ENCODE measurements at regions not wholly inside any gene's neighbourhood (a gene's known extent, or its start where the extent isn't known, plus 50 kb on each side); places are given as distances from the start of the nearest gene placed in this dataset.

DNA sequence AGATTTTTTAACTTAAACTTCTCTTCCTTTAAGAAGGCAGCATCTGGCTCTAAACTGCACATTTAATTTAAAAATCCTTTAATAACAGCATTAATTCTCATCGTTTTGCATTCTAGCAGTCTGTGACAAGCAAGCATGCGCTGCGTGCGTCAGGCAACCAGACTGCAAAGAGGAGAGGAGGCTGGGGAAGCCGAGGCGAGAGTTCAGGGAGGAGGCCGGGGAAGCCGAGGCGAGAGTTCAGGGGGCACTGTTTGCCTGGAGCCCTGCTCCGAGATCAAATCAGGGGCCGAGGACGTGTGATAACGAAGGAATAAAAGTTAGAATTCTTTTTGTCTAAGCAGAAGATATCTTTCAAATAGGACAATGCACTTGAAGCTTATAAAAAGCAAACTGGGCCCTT is 435.7 kb downstream of the EFNB2 start:
- Mint-ChIP-seq H3K4me3 (peak overlapping the region; percentile 24; the same call in 2 of the 3 replicates), H3K27me3 (ENCODE audit: insufficient read depth, low read depth, poor library complexity) (peaks cover 5% of the 10 kb centered on the region), H3K4me1 (peaks cover 45% of the 10 kb centered on the region), H3K36me3 (ENCODE audit: low read depth) (peaks cover 4% of the 10 kb centered on the region; the same call in 1 of the 3 replicates), H3K27ac (peak overlapping the region; percentile 88), H3K9me3 (no peaks in the 10 kb centered on the region; the same call in 2 of the 3 replicates)
- H3K9me2 ChIP-seq (ENCODE audit: insufficient read depth) = no peaks in the 10 kb centered on the region; the same call in 1 of the 2 replicates
- TF ChIP-seq, protein P1, sequence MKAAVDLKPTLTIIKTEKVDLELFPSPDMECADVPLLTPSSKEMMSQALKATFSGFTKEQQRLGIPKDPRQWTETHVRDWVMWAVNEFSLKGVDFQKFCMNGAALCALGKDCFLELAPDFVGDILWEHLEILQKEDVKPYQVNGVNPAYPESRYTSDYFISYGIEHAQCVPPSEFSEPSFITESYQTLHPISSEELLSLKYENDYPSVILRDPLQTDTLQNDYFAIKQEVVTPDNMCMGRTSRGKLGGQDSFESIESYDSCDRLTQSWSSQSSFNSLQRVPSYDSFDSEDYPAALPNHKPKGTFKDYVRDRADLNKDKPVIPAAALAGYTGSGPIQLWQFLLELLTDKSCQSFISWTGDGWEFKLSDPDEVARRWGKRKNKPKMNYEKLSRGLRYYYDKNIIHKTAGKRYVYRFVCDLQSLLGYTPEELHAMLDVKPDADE (IDR thresholded peaks at IDR 0.05) = no peak
- TF ChIP-seq ZNF114 (CRISPR knock-in tag; IDR thresholded peaks at IDR 0.05) (no peak), ZNF331 (CRISPR knock-in tag; IDR thresholded peaks at IDR 0.05; ENCODE audit: low read depth) (no peak), CTCF (conservative IDR thresholded peaks at IDR 0.05; ENCODE audit: low read depth in 2 of 2) (no peak), ZNF462 (CRISPR knock-in tag; IDR thresholded peaks at IDR 0.05) (no peak), CREB1 (CRISPR knock-in tag; IDR thresholded peaks at IDR 0.05; ENCODE audit: low read depth) (no peak), NANOG (IDR thresholded peaks at IDR 0.05; ENCODE audit: borderline replicate concordance) (no peak), EZH2 (IDR thresholded peaks at IDR 0.05; ENCODE audit: low read depth, unreplicated experiment) (no peak), JUNB (IDR thresholded peaks at IDR 0.05; ENCODE audit: unreplicated experiment) (no peak), STAT1 (IDR thresholded peaks at IDR 0.05; ENCODE audit: unreplicated experiment) (no peak), EZH2phosphoT487 (IDR thresholded peaks at IDR 0.05; ENCODE audit: unreplicated experiment) (no peak), POLR2AphosphoS5 (IDR thresholded peaks at IDR 0.05; ENCODE audit: low read depth) (no peak)
- TF ChIP-seq, protein P2, sequence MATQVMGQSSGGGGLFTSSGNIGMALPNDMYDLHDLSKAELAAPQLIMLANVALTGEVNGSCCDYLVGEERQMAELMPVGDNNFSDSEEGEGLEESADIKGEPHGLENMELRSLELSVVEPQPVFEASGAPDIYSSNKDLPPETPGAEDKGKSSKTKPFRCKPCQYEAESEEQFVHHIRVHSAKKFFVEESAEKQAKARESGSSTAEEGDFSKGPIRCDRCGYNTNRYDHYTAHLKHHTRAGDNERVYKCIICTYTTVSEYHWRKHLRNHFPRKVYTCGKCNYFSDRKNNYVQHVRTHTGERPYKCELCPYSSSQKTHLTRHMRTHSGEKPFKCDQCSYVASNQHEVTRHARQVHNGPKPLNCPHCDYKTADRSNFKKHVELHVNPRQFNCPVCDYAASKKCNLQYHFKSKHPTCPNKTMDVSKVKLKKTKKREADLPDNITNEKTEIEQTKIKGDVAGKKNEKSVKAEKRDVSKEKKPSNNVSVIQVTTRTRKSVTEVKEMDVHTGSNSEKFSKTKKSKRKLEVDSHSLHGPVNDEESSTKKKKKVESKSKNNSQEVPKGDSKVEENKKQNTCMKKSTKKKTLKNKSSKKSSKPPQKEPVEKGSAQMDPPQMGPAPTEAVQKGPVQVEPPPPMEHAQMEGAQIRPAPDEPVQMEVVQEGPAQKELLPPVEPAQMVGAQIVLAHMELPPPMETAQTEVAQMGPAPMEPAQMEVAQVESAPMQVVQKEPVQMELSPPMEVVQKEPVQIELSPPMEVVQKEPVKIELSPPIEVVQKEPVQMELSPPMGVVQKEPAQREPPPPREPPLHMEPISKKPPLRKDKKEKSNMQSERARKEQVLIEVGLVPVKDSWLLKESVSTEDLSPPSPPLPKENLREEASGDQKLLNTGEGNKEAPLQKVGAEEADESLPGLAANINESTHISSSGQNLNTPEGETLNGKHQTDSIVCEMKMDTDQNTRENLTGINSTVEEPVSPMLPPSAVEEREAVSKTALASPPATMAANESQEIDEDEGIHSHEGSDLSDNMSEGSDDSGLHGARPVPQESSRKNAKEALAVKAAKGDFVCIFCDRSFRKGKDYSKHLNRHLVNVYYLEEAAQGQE (IDR thresholded peaks at IDR 0.05; ENCODE audit: unreplicated experiment) = no peak
- H3F3A ChIP-seq (replicated peaks; ENCODE audit: low read depth) = peaks cover 5% of the 10 kb centered on the region; the same call in 1 of the 2 replicates
- no peak; the same call in 2 of the 3 replicates for ATAC-seq
- H3K4me2 ChIP-seq = peak overlapping the region; percentile 63
- peak overlapping the region; percentile 97 for H3K27ac ChIP-seq (ENCODE audit: low read depth)
- no peaks in the 10 kb centered on the region for H3K27me3 ChIP-seq (ENCODE audit: insufficient read depth)
- peak overlapping the region; percentile 28; the same call in 1 of the 2 replicates for H3K4me3 ChIP-seq
- H3K79me2 ChIP-seq (replicated peaks; ENCODE audit: insufficient read depth) = no peaks in the 10 kb centered on the region
- H4K20me1 ChIP-seq (replicated peaks; ENCODE audit: insufficient read depth) = no peaks in the 10 kb centered on the region
- peaks cover 43% of the 10 kb centered on the region for H3K4me1 ChIP-seq (ENCODE audit: insufficient read depth)
- no peak overlapping the region for H2AFZ ChIP-seq
- H3K36me3 ChIP-seq (ENCODE audit: insufficient read depth) = no peaks in the 10 kb centered on the region
- no peak for DNase-seq (ENCODE audit: low spot score)

Measured in GM23338 (cell line).